Trophoblast cell (in vitro differentiated cells and primary cell): ENCODE measurements at regions not wholly inside any gene's neighbourhood (a gene's known extent, or its start where the extent isn't known, plus 50 kb on each side); places are given as distances from the start of the nearest gene placed in this dataset.

Source experiments
- DNase-seq, 2 donors: peaks; one replicate each; pipeline ENCODE4 v3.0.0-alpha.2; 2016
- H2AFZ ChIP-seq: 2 replicates; pipeline ENCODE4 v1.6.1; 2013; ENCODE audit warnings: low read length, moderate library complexity, mild to moderate bottlenecking; ENCODE audit not compliant: insufficient read depth, poor library complexity
- H2AK5ac ChIP-seq: 2 replicates; pipeline ENCODE4 v1.6.1; 2013; ENCODE audit warnings: mild to moderate bottlenecking, low read length
- H2BK120ac ChIP-seq: 2 replicates; pipeline ENCODE4 v1.6.1; 2013; ENCODE audit warnings: low read length, mild to moderate bottlenecking, moderate library complexity; ENCODE audit not compliant: insufficient read depth, poor library complexity
- H2BK12ac ChIP-seq: 2 replicates; pipeline ENCODE4 v1.6.1; 2013; ENCODE audit warnings: mild to moderate bottlenecking, low read length, moderate library complexity
- H2BK5ac ChIP-seq: 2 replicates; pipeline ENCODE4 v1.6.1; 2013; ENCODE audit warnings: low read length, low read depth, moderate library complexity, mild to moderate bottlenecking; ENCODE audit not compliant: poor library complexity
- H3K14ac ChIP-seq: 2 replicates; pipeline ENCODE4 v1.6.1; 2013; ENCODE audit warnings: mild to moderate bottlenecking, low read length
- H3K18ac ChIP-seq: 2 replicates; pipeline ENCODE4 v1.6.1; 2013; ENCODE audit warnings: mild to moderate bottlenecking, low read length
- H3K23ac ChIP-seq: 2 replicates; pipeline ENCODE4 v1.6.1; 2013; ENCODE audit warnings: low read length
- H3K27ac ChIP-seq: 2 replicates; pipeline ENCODE4 v1.5.1; 2013; ENCODE audit warnings: low read depth, mild to moderate bottlenecking, inconsistent platforms, low read length, moderate library complexity
- H3K27me3 ChIP-seq: 2 replicates; pipeline ENCODE4 v1.6.1; 2013; ENCODE audit warnings: inconsistent platforms, mild to moderate bottlenecking, low read length, moderate library complexity; ENCODE audit not compliant: insufficient read depth
- H3K36me3 ChIP-seq, 2 experiments: 1 replicate in 1 of 2; 2 replicates in 1 of 2; pipeline ENCODE4 v1.6.1; 2013; ENCODE audit warnings: low read length in 2 of 2, mild to moderate bottlenecking in 2 of 2, moderate library complexity in 1 of 2; ENCODE audit not compliant: insufficient read depth in 2 of 2, control insufficient read depth in 1 of 2
- H3K4ac ChIP-seq: 2 replicates; pipeline ENCODE4 v1.6.1; 2013; ENCODE audit warnings: low read depth, mild to moderate bottlenecking, low read length, moderate library complexity
- H3K4me1 ChIP-seq, 2 experiments: 1 replicate in 1 of 2; 2 replicates in 1 of 2; pipeline ENCODE4 v1.6.1; 2013; ENCODE audit warnings: low read length in 2 of 2, mild to moderate bottlenecking in 2 of 2, moderate library complexity in 1 of 2; ENCODE audit not compliant: insufficient read depth in 2 of 2, control insufficient read depth in 1 of 2
- H3K4me2 ChIP-seq: 2 replicates; pipeline ENCODE4 v1.6.1; 2013; ENCODE audit warnings: inconsistent platforms, mild to moderate bottlenecking, low read length, moderate library complexity
- H3K4me3 ChIP-seq: 2 replicates; pipeline ENCODE4 v1.5.1; 2013; ENCODE audit warnings: mild to moderate bottlenecking, low read depth, low read length, inconsistent platforms
- H3K79me1 ChIP-seq: one replicate; pipeline ENCODE4 v1.6.1; 2013; ENCODE audit warnings: low read length
- H3K79me2 ChIP-seq: 2 replicates; pipeline ENCODE4 v1.6.1; 2013; ENCODE audit warnings: low read length, mild to moderate bottlenecking; ENCODE audit not compliant: control insufficient read depth, insufficient read depth, poor library complexity
- H3K9ac ChIP-seq: 2 replicates; pipeline ENCODE4 v1.6.1; 2013; ENCODE audit warnings: mild to moderate bottlenecking, low read length
- H3K9me3 ChIP-seq: 2 replicates; pipeline ENCODE4 v1.6.1; 2013; ENCODE audit warnings: low read depth, mild to moderate bottlenecking, control low read depth, inconsistent platforms, low read length; ENCODE audit not compliant: insufficient read depth
- H4K12ac ChIP-seq: 2 replicates; pipeline ENCODE4 v1.6.1; 2013; ENCODE audit warnings: low read depth, mild to moderate bottlenecking, low read length, moderate library complexity
- H4K8ac ChIP-seq: 2 replicates; pipeline ENCODE4 v1.6.1; 2013; ENCODE audit warnings: low read depth, mild to moderate bottlenecking, low read length, moderate library complexity
- H4K91ac ChIP-seq: one replicate; pipeline ENCODE4 v1.6.1; 2013; ENCODE audit warnings: low read depth, mild to moderate bottlenecking, low read length, moderate library complexity
- WGBS: extraction: QIAGEN DNeasy Blood & Tissue Kit; methylation state at CpG from one replicate; pipeline ENCODE4 v1.1.7; 2013; ENCODE audit warnings: missing lambda C conversion rate; ENCODE audit not compliant: insufficient read length, insufficient coverage; ENCODE audit errors: extremely low coverage; 5-methylcytosine and 5-hydroxymethylcytosine counted together

- Histone ChIP-seq H3K4ac (no peak overlapping the region), H2AFZ (no peak overlapping the region), H3K27ac (no peak overlapping the region), H2BK12ac (no peak overlapping the region), H3K27me3 (no peaks in the 10 kb centered on the region), H3K18ac (no peak overlapping the region), H3K4me2 (no peak overlapping the region), H4K12ac (no peak overlapping the region), H3K14ac (no peak overlapping the region), H2AK5ac (no peak overlapping the region), H2BK5ac (no peak overlapping the region), H3K9me3 (no peaks in the 10 kb centered on the region), H3K36me3 (no peaks in the 10 kb centered on the region), H3K23ac (no peak overlapping the region), H2BK120ac (no peak overlapping the region), H3K79me1 (no peaks in the 10 kb centered on the region), H4K91ac (no peak overlapping the region), H4K8ac (no peak overlapping the region), H3K4me1 (no peaks in the 10 kb centered on the region), H3K79me2 (no peaks in the 10 kb centered on the region), H3K4me3 (no peak overlapping the region), H3K9ac (no peak overlapping the region)
- no CpG with 5 or more reads among the region's 2 CpGs for WGBS
- DNase-seq: no peak
These were observed 306.2 kb upstream of the CNTN4 start for GRCh38 chr3:1792466-1792865.

GRCh38 chr3:1798711-1799405 lies 299.8 kb upstream of the CNTN4 start:
- Histone ChIP-seq H2BK5ac (no peak overlapping the region), H2AK5ac (no peak overlapping the region), H3K4me1 (peaks cover 0 to 3% of the 10 kb centered on the region in 2 experiments), H3K23ac (no peak overlapping the region), H3K27ac (no peak overlapping the region), H4K12ac (no peak overlapping the region), H3K79me2 (no peaks in the 10 kb centered on the region), H3K14ac (no peak overlapping the region), H4K8ac (no peak overlapping the region), H3K79me1 (no peaks in the 10 kb centered on the region), H3K27me3 (no peaks in the 10 kb centered on the region), H3K4me3 (no peak overlapping the region), H2AFZ (no peak overlapping the region), H2BK12ac (no peak overlapping the region), H3K36me3 (no peaks in the 10 kb centered on the region), H2BK120ac (no peak overlapping the region), H3K4ac (no peak overlapping the region), H3K9me3 (no peaks in the 10 kb centered on the region), H4K91ac (no peak overlapping the region), H3K18ac (no peak overlapping the region), H3K9ac (no peak overlapping the region), H3K4me2 (no peak overlapping the region)
- no CpG with 5 or more reads among the region's 10 CpGs for WGBS
- no peak for DNase-seq

GRCh38 chr3:1805331-1805730 lies 293.3 kb upstream of the CNTN4 start:
- no peak overlapping the region for H2BK120ac ChIP-seq
- no peak overlapping the region for H4K91ac ChIP-seq
- H3K79me2 ChIP-seq: no peaks in the 10 kb centered on the region
- H2AFZ ChIP-seq: no peak overlapping the region
- H3K18ac ChIP-seq: no peak overlapping the region
- no peak overlapping the region for H4K8ac ChIP-seq
- H3K9me3 ChIP-seq: no peaks in the 10 kb centered on the region
- no peak overlapping the region for H2BK12ac ChIP-seq
- H3K4me1 ChIP-seq: no peaks in the 10 kb centered on the region
- H3K14ac ChIP-seq: no peak overlapping the region
- no peak overlapping the region for H4K12ac ChIP-seq
- H3K36me3 ChIP-seq: no peaks in the 10 kb centered on the region
- no peak overlapping the region for H3K4ac ChIP-seq
- no peak overlapping the region for H3K4me3 ChIP-seq
- WGBS: no CpG with 5 or more reads among the region's 3 CpGs
- H3K27ac ChIP-seq: no peak overlapping the region
- no peak overlapping the region for H3K9ac ChIP-seq
- no peak for DNase-seq
- no peaks in the 10 kb centered on the region for H3K79me1 ChIP-seq
- H3K27me3 ChIP-seq: no peaks in the 10 kb centered on the region
- no peak overlapping the region for H2BK5ac ChIP-seq
- no peak overlapping the region for H3K4me2 ChIP-seq
- no peak overlapping the region for H3K23ac ChIP-seq
- no peak overlapping the region for H2AK5ac ChIP-seq

DNA sequence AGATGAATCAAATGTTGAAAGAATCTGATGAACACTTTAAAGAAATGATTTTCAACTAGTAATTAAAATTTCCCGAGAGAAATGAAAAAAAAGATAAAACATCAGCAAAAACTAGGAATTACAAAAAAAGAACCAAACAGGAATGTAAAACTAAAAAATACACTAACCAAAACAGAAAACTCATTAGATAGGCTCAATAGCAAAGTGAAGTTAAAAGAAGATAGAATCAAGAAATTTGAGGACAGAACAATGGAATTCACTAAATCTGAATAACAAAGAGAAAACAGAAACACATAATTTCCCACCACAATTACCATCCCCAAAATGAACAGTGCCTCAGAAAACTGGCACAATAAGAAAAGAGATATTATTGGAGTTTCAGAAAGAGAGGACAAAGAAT lies 290.1 kb upstream of the CNTN4 start:
- Histone ChIP-seq H3K14ac (no peak overlapping the region), H3K9me3 (no peaks in the 10 kb centered on the region), H3K18ac (no peak overlapping the region), H3K4me3 (no peak overlapping the region), H4K91ac (no peak overlapping the region), H3K9ac (no peak overlapping the region), H3K4me2 (no peak overlapping the region), H2BK12ac (no peak overlapping the region), H3K79me1 (no peaks in the 10 kb centered on the region), H2BK120ac (no peak overlapping the region), H3K27ac (no peak overlapping the region), H3K27me3 (no peaks in the 10 kb centered on the region), H2BK5ac (no peak overlapping the region), H4K12ac (no peak overlapping the region), H3K4me1 (no peaks in the 10 kb centered on the region), H2AK5ac (no peak overlapping the region), H3K4ac (no peak overlapping the region), H3K36me3 (no peaks in the 10 kb centered on the region), H2AFZ (no peak overlapping the region), H3K23ac (no peak overlapping the region), H4K8ac (no peak overlapping the region), H3K79me2 (no peaks in the 10 kb centered on the region)
- no CpG with 5 or more reads among the region's 1 CpG for WGBS
- DNase-seq: no peak
